Neural crest cell (in vitro differentiated cells): ENCODE measurements at regions not wholly inside any gene's neighbourhood (a gene's known extent, or its start where the extent isn't known, plus 50 kb on each side); places are given as distances from the start of the nearest gene placed in this dataset.

ENCODE experiments used
- DNase-seq: peaks from one replicate; pipeline ENCODE4 v3.0.0; 2021; ENCODE audit warnings: low read depth, mixed read lengths, low spot score
- H3K27ac Mint-ChIP-seq: one replicate; pipeline ENCODE4 v1.8.0; 2021; ENCODE audit warnings: mild to moderate bottlenecking, mixed read lengths; ENCODE audit not compliant: unreplicated experiment
- H3K27me3 Mint-ChIP-seq: 2 replicates; pipeline ENCODE4 v1.8.0; 2021; ENCODE audit warnings: low read depth, mild to moderate bottlenecking, mixed read lengths
- H3K36me3 Mint-ChIP-seq: 2 replicates; pipeline ENCODE4 v1.8.0; 2021; ENCODE audit warnings: low read depth, mild to moderate bottlenecking, mixed read lengths
- H3K4me1 Mint-ChIP-seq: 2 replicates; pipeline ENCODE4 v1.8.0; 2021; ENCODE audit warnings: mixed read lengths
- H3K4me3 Mint-ChIP-seq: one replicate; pipeline ENCODE4 v1.8.0; 2021; ENCODE audit warnings: mild to moderate bottlenecking, mixed read lengths
- H3K9me3 Mint-ChIP-seq: 2 replicates; pipeline ENCODE4 v1.8.0; 2021; ENCODE audit warnings: mixed read lengths
- CTCF ChIP-seq: fragments of 200-600 bp; sonication (generic); conservative IDR thresholded peaks from 2 replicates; pipeline ENCODE4 v1.5.0; 2021; ENCODE audit warnings: antibody characterized with exemption, mild to moderate bottlenecking

GRCh38 chr18:73839441-73839840 is 308.2 kb downstream of the FBXO15 start:
- no peaks in the 10 kb centered on the region for H3K36me3 Mint-ChIP-seq
- TF ChIP-seq CTCF = no peak
- H3K4me1 Mint-ChIP-seq = peaks cover 4% of the 10 kb centered on the region
- H3K4me3 Mint-ChIP-seq = no peak overlapping the region
- DNase-seq = no peak
- no peaks in the 10 kb centered on the region for H3K9me3 Mint-ChIP-seq
- peaks cover 7% of the 10 kb centered on the region for H3K27me3 Mint-ChIP-seq
- H3K27ac Mint-ChIP-seq = no peak overlapping the region

GRCh38 chr18:73838107-73838506 is 309.5 kb downstream of the FBXO15 start:
- Mint-ChIP-seq H3K4me3 (no peak overlapping the region), H3K27ac (no peak overlapping the region), H3K9me3 (no peaks in the 10 kb centered on the region), H3K36me3 (no peaks in the 10 kb centered on the region), H3K4me1 (peaks cover 4% of the 10 kb centered on the region), H3K27me3 (no peaks in the 10 kb centered on the region)
- DNase-seq = no peak
- TF ChIP-seq CTCF = no peak

DNA sequence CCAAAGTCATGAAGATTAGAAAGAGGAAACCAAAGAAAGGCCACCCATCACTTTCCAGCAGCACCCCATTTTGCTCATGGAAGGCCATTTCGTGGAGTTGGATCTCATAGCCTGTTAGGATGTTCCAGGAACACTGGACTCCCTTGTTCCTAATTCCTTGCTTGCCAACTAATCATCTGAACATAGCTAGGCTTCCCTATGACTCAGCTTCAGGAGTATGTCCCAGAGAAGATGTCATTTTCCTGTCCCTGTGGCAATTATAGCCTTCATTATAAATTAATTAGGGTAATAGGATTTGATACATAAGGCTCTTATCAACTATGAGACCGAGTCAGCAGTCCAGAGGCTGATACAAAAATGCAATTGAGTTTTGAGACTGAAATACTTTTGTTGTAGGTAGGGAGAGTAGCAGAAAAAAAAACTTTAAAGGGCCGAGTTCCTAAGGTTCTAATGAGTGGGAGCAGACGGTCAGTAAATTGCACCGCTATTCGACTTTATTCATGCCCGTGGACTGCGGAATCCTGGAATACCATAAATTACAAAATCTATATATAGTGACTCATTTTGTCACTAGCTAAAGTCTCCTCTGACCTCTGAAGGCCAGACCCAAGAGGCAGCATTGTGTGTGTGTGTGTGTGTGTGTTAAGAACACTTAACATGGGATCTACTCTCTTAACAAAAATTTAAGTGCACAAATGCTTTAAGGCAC is 311.8 kb downstream of the FBXO15 start:
- Mint-ChIP-seq H3K9me3 (no peaks in the 10 kb centered on the region), H3K4me3 (no peak overlapping the region), H3K4me1 (no peaks in the 10 kb centered on the region), H3K27me3 (no peaks in the 10 kb centered on the region), H3K27ac (no peak overlapping the region), H3K36me3 (no peaks in the 10 kb centered on the region)
- no peak for TF ChIP-seq CTCF
- DNase-seq = no peak

GRCh38 chr18:73835039-73835438 is 312.6 kb downstream of the FBXO15 start:
- H3K4me1 Mint-ChIP-seq = peaks cover 2% of the 10 kb centered on the region
- H3K27me3 Mint-ChIP-seq = no peaks in the 10 kb centered on the region
- no peak for DNase-seq
- no peak overlapping the region for H3K4me3 Mint-ChIP-seq
- H3K36me3 Mint-ChIP-seq = no peaks in the 10 kb centered on the region
- H3K9me3 Mint-ChIP-seq = peaks cover 1% of the 10 kb centered on the region
- H3K27ac Mint-ChIP-seq = no peak overlapping the region
- no peak for TF ChIP-seq CTCF

GRCh38 chr18:73831688-73832087 is 315.9 kb downstream of the FBXO15 start:
- peaks cover 7% of the 10 kb centered on the region for H3K9me3 Mint-ChIP-seq
- no peak overlapping the region for H3K27ac Mint-ChIP-seq
- peaks cover 5% of the 10 kb centered on the region for H3K4me1 Mint-ChIP-seq
- no peak for DNase-seq
- TF ChIP-seq CTCF = no peak
- no peak overlapping the region for H3K4me3 Mint-ChIP-seq
- no peaks in the 10 kb centered on the region for H3K36me3 Mint-ChIP-seq
- H3K27me3 Mint-ChIP-seq = peaks cover 3% of the 10 kb centered on the region
